ENCODE measurements at regions not wholly inside any gene's neighbourhood (a gene's known extent, or its start where the extent isn't known, plus 50 kb on each side); places are given as distances from the start of the nearest gene placed in this dataset.
"Not testable (repeated sequence)": the region's sequence is repeated elsewhere in the genome, so short reads cannot be mapped to it uniquely, and the experiment has no call there.

GRCh38 chr3:182124716-182125115, 413.0 kb downstream of the SOX2 start:
- Mint-ChIP-seq H3K9me3 (no peaks in the 10 kb centered on the region), H3K27me3 (no peaks in the 10 kb centered on the region), H3K4me3 (no peak overlapping the region), H3K27ac (no peak overlapping the region), H3K36me3 (ENCODE audit: low read depth) (no peaks in the 10 kb centered on the region), H3K4me1 (no peaks in the 10 kb centered on the region)
- DNase-seq: no peak
- ChIA-PET CTCF (no interaction called here), POLR2A (no interaction called here)

- Mint-ChIP-seq H3K27ac (no peak overlapping the region), H3K4me1 (no peaks in the 10 kb centered on the region), H3K27me3 (no peaks in the 10 kb centered on the region), H3K4me3 (no peak overlapping the region), H3K36me3 (ENCODE audit: low read depth) (no peaks in the 10 kb centered on the region), H3K9me3 (no peaks in the 10 kb centered on the region)
- DNase-seq: no peak
- ChIA-PET POLR2A (no interaction called here), CTCF (no interaction called here)
These were observed 418.0 kb downstream of the SOX2 start for GRCh38 chr3:182129740-182130139.

GRCh38 chr3:182133752-182134151, 422.0 kb downstream of the SOX2 start:
- Mint-ChIP-seq H3K9me3 (no peaks in the 10 kb centered on the region), H3K4me1 (no peaks in the 10 kb centered on the region), H3K4me3 (no peak overlapping the region), H3K27me3 (no peaks in the 10 kb centered on the region), H3K27ac (no peak overlapping the region), H3K36me3 (ENCODE audit: low read depth) (no peaks in the 10 kb centered on the region)
- CTCF ChIA-PET: no interaction called here
- no peak for DNase-seq
- POLR2A ChIA-PET: no interaction called here

GRCh38 chr3:182135056-182135455, 423.3 kb downstream of the SOX2 start:
- no peaks in the 10 kb centered on the region for H3K27me3 Mint-ChIP-seq
- CTCF ChIA-PET: no interaction called here
- H3K36me3 Mint-ChIP-seq (ENCODE audit: low read depth): no peaks in the 10 kb centered on the region
- no peaks in the 10 kb centered on the region for H3K9me3 Mint-ChIP-seq
- H3K27ac Mint-ChIP-seq: no peak overlapping the region
- no peak overlapping the region for H3K4me3 Mint-ChIP-seq
- POLR2A ChIA-PET: no interaction called here
- DNase-seq: no peak
- no peaks in the 10 kb centered on the region for H3K4me1 Mint-ChIP-seq

GRCh38 chr3:182136008-182136910, 424.5 kb downstream of the SOX2 start:
- no peak overlapping the region for H3K27ac Mint-ChIP-seq
- H3K4me3 Mint-ChIP-seq: no peak overlapping the region
- DNase-seq: no peak
- no peaks in the 10 kb centered on the region for H3K4me1 Mint-ChIP-seq
- H3K27me3 Mint-ChIP-seq: no peaks in the 10 kb centered on the region
- H3K9me3 Mint-ChIP-seq: no peaks in the 10 kb centered on the region
- ChIA-PET POLR2A (no interaction called here), CTCF (no interaction called here)
- no peaks in the 10 kb centered on the region for H3K36me3 Mint-ChIP-seq (ENCODE audit: low read depth)

- Mint-ChIP-seq H3K27ac (no peak overlapping the region), H3K36me3 (ENCODE audit: low read depth) (no peaks in the 10 kb centered on the region), H3K27me3 (no peaks in the 10 kb centered on the region), H3K9me3 (no peaks in the 10 kb centered on the region), H3K4me3 (no peak overlapping the region), H3K4me1 (no peaks in the 10 kb centered on the region)
- CTCF ChIA-PET: no interaction called here
- DNase-seq: no peak
- POLR2A ChIA-PET: no interaction called here
These were observed 426.7 kb downstream of the SOX2 start for GRCh38 chr3:182138393-182138792.

- no peaks in the 10 kb centered on the region for H3K27me3 Mint-ChIP-seq
- ChIA-PET POLR2A (no interaction called here), CTCF (no interaction called here)
- H3K4me1 Mint-ChIP-seq: no peaks in the 10 kb centered on the region
- no peaks in the 10 kb centered on the region for H3K36me3 Mint-ChIP-seq (ENCODE audit: low read depth)
- H3K27ac Mint-ChIP-seq: no peak overlapping the region
- no peak overlapping the region for H3K4me3 Mint-ChIP-seq
- no peak for DNase-seq
- no peaks in the 10 kb centered on the region for H3K9me3 Mint-ChIP-seq
These were observed 428.1 kb downstream of the SOX2 start for GRCh38 chr3:182139627-182140357.

- Mint-ChIP-seq H3K4me3 (no peak overlapping the region), H3K27ac (no peak overlapping the region), H3K36me3 (ENCODE audit: low read depth) (no peaks in the 10 kb centered on the region), H3K9me3 (no peaks in the 10 kb centered on the region), H3K4me1 (no peaks in the 10 kb centered on the region), H3K27me3 (no peaks in the 10 kb centered on the region)
- no peak for DNase-seq
- CTCF ChIA-PET: interaction anchor here (0.6 kb wide), 1 partner anchor 374 kb away, joined by 3 read pairs; no protein-coding TSS in a partner anchor
- POLR2A ChIA-PET: no interaction called here
These were observed 431.2 kb downstream of the SOX2 start for GRCh38 chr3:182142928-182143327.

GRCh38 chr3:182143903-182144302, 432.2 kb downstream of the SOX2 start:
- no peak overlapping the region for H3K4me3 Mint-ChIP-seq
- no peak for DNase-seq
- no peak overlapping the region for H3K27ac Mint-ChIP-seq
- ChIA-PET POLR2A (no interaction called here), CTCF (no interaction called here)
- H3K9me3 Mint-ChIP-seq: no peaks in the 10 kb centered on the region
- H3K27me3 Mint-ChIP-seq: no peaks in the 10 kb centered on the region
- H3K36me3 Mint-ChIP-seq (ENCODE audit: low read depth): no peaks in the 10 kb centered on the region
- no peaks in the 10 kb centered on the region for H3K4me1 Mint-ChIP-seq

- H3K4me3 Mint-ChIP-seq: no peak overlapping the region
- no peaks in the 10 kb centered on the region for H3K36me3 Mint-ChIP-seq (ENCODE audit: low read depth)
- CTCF ChIA-PET: no interaction called here
- no peak for DNase-seq
- peaks cover 2% of the 10 kb centered on the region for H3K9me3 Mint-ChIP-seq
- H3K27ac Mint-ChIP-seq: no peak overlapping the region
- POLR2A ChIA-PET: no interaction called here
- no peaks in the 10 kb centered on the region for H3K4me1 Mint-ChIP-seq
- H3K27me3 Mint-ChIP-seq: no peaks in the 10 kb centered on the region
These were observed 436.6 kb downstream of the SOX2 start for GRCh38 chr3:182148360-182148759.

GRCh38 chr3:182149594-182149993, 437.9 kb downstream of the SOX2 start:
- ChIA-PET POLR2A (no interaction called here), CTCF (no interaction called here)
- H3K36me3 Mint-ChIP-seq (ENCODE audit: low read depth): no peaks in the 10 kb centered on the region
- H3K4me1 Mint-ChIP-seq: no peaks in the 10 kb centered on the region
- DNase-seq: no peak
- peaks cover 2% of the 10 kb centered on the region for H3K9me3 Mint-ChIP-seq
- H3K27me3 Mint-ChIP-seq: no peaks in the 10 kb centered on the region
- no peak overlapping the region for H3K27ac Mint-ChIP-seq
- H3K4me3 Mint-ChIP-seq: no peak overlapping the region

GRCh38 chr3:182156326-182156725, 444.6 kb downstream of the SOX2 start:
- H3K4me1 Mint-ChIP-seq; H3K27ac Mint-ChIP-seq; H3K27me3 Mint-ChIP-seq; CTCF ChIA-PET; H3K36me3 Mint-ChIP-seq (ENCODE audit: low read depth); H3K4me3 Mint-ChIP-seq; POLR2A ChIA-PET; H3K9me3 Mint-ChIP-seq; DNase-seq: not testable (repeated sequence)

GRCh38 chr3:182165234-182165633, 453.5 kb downstream of the SOX2 start:
- no peak overlapping the region for H3K27ac Mint-ChIP-seq
- no peaks in the 10 kb centered on the region for H3K4me1 Mint-ChIP-seq
- no peaks in the 10 kb centered on the region for H3K9me3 Mint-ChIP-seq
- H3K27me3 Mint-ChIP-seq: no peaks in the 10 kb centered on the region
- H3K36me3 Mint-ChIP-seq (ENCODE audit: low read depth): no peaks in the 10 kb centered on the region
- no peak overlapping the region for H3K4me3 Mint-ChIP-seq
- no peak for DNase-seq
- CTCF ChIA-PET: no interaction called here
- POLR2A ChIA-PET: no interaction called here

- no peaks in the 10 kb centered on the region for H3K27me3 Mint-ChIP-seq
- ChIA-PET POLR2A (no interaction called here), CTCF (no interaction called here)
- H3K4me3 Mint-ChIP-seq: no peak overlapping the region
- no peaks in the 10 kb centered on the region for H3K4me1 Mint-ChIP-seq
- H3K27ac Mint-ChIP-seq: no peak overlapping the region
- no peak for DNase-seq
- no peaks in the 10 kb centered on the region for H3K36me3 Mint-ChIP-seq (ENCODE audit: low read depth)
- no peaks in the 10 kb centered on the region for H3K9me3 Mint-ChIP-seq
These were observed 460.8 kb downstream of the SOX2 start for GRCh38 chr3:182172534-182172933.

Data from activated CD4-positive, alpha-beta T cell treated with anti-CD3 and anti-CD28 coated beads, Interleukin-2, amount 10 ng/mL, durations not matched to agents 7 days and 5 days (primary cell).